Thyroid gland (tissue), 4 donors: ENCODE measurements at regions not wholly inside any gene's neighbourhood (a gene's known extent, or its start where the extent isn't known, plus 50 kb on each side); places are given as distances from the start of the nearest gene placed in this dataset.

Source experiments
- DNase-seq, 2 donors: peaks; one replicate each; pipeline ENCODE4 v3.0.0-alpha.2; 2019
- H3K27ac ChIP-seq, 3 donors: fragments of 200-600 bp; sonication (generic); 1 replicate in 2 of 3; 2 replicates in 1 of 3; pipeline ENCODE4 v1.5.1; 2016 to 2019; ENCODE audit warnings: mild to moderate bottlenecking in 1 of 3, moderate library complexity in 1 of 3
- H3K27me3 ChIP-seq: fragments of 200-600 bp; sonication (generic); one replicate; pipeline ENCODE4 v1.5.1; 2019
- H3K36me3 ChIP-seq, 2 donors: fragments of 200-600 bp; sonication (generic); one replicate each; pipeline ENCODE4 v1.5.1; 2016 to 2019
- H3K4me1 ChIP-seq, 2 donors: fragments of 200-600 bp; sonication (generic); one replicate each; pipeline ENCODE4 v1.5.1; 2017 to 2019
- H3K4me3 ChIP-seq, 3 donors: fragments of 200-600 bp; sonication (generic); replicated peaks in 1 of 3; 1 replicate in 2 of 3; 2 replicates in 1 of 3; pipeline ENCODE4 v1.5.1; 2016; ENCODE audit warnings: mild to moderate bottlenecking in 1 of 3
- H3K9me3 ChIP-seq: fragments of 200-600 bp; sonication (generic); one replicate; pipeline ENCODE4 v1.5.1; 2017
- POLR2A ChIP-seq, 2 donors: fragments of 450-650 bp; IDR thresholded peaks; one replicate each; pipeline ENCODE4 v1.6.1; 2017; ENCODE audit warnings: antibody characterized with exemption in 2 of 2, mild to moderate bottlenecking in 2 of 2, moderate library complexity in 1 of 2
- WGBS, 2 donors: methylation state at CpG; one replicate each; pipeline ENCODE4 v1.1.5; 2017; 5-methylcytosine and 5-hydroxymethylcytosine counted together
- intact Hi-C: fragments of 100-400 bp; cut with DNase I; formaldehyde crosslinking; loops from one replicate; pipeline ENCODE4 v1.15.1; 2023
- TF ChIP-seq, protein P1 (sequence below), 6 experiments: fragments of 200-600 bp in 3 of 6; fragments of 450-650 bp in 3 of 6; sonication (generic) in 3 of 6; IDR thresholded peaks; one replicate each; pipeline ENCODE4 v1.5.1; 2016 to 2019; ENCODE audit warnings: antibody characterized with exemption in 6 of 6, mild to moderate bottlenecking in 2 of 6, inconsistent platforms in 1 of 6, moderate library complexity in 1 of 6

DNA sequence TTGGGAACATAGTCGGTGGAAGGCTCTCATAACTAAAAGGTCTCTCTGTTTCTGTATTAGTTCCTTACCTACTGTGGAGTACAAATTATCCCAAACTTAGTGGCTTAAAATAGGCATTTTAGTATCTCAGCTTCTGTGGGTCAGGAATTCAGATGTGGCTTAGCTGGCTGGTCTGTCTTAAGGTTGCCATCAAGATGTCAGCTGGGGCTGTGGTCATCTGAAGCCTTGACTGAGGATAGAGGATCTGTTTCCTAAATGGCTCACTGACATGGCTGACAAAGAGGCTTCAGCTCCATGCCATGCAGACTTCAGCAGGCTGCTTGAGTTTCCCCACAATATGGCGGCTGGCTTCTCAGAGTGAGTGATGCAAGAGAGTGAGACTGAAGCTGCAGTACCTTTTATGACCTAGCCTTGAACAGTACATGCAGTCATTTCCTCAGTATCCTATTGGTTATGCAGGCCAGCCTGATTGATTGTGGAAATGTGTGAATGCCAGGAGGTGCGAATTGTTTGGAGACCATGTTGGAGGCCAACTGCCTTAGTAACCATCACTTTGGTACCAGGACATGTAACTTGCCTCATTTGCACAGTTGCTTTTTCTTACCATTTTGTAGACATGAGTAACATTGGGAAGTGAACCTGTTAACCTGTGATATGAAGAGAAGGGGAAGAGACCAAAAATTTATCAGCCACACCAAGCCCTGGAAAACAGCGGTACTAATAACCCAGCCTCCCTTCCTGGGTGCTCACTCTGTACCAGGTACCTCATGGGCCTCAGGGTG is 152.8 kb upstream of the IER5L start:
- DNase-seq, result no peak
- TF ChIP-seq, protein P1, sequence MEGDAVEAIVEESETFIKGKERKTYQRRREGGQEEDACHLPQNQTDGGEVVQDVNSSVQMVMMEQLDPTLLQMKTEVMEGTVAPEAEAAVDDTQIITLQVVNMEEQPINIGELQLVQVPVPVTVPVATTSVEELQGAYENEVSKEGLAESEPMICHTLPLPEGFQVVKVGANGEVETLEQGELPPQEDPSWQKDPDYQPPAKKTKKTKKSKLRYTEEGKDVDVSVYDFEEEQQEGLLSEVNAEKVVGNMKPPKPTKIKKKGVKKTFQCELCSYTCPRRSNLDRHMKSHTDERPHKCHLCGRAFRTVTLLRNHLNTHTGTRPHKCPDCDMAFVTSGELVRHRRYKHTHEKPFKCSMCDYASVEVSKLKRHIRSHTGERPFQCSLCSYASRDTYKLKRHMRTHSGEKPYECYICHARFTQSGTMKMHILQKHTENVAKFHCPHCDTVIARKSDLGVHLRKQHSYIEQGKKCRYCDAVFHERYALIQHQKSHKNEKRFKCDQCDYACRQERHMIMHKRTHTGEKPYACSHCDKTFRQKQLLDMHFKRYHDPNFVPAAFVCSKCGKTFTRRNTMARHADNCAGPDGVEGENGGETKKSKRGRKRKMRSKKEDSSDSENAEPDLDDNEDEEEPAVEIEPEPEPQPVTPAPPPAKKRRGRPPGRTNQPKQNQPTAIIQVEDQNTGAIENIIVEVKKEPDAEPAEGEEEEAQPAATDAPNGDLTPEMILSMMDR (IDR thresholded peaks at IDR 0.05), result no peak
- TF ChIP-seq POLR2A (IDR thresholded peaks at IDR 0.05), result no peak
- no peaks in the 10 kb centered on the region for H3K27me3 ChIP-seq
- peak overlapping the region in 1 of 3 donors; percentile 36 for H3K27ac ChIP-seq
- no peaks in the 10 kb centered on the region for H3K36me3 ChIP-seq
- no peak overlapping the region for H3K4me3 ChIP-seq
- WGBS, 2 donors, result 89 to 93% methylated on average over 4 of the region's 4 CpGs
- H3K9me3 ChIP-seq, result no peaks in the 10 kb centered on the region
- H3K4me1 ChIP-seq, result peaks cover 23 to 51% of the 10 kb centered on the region in 2 donors
- intact Hi-C loops, result no loop called here

DNA sequence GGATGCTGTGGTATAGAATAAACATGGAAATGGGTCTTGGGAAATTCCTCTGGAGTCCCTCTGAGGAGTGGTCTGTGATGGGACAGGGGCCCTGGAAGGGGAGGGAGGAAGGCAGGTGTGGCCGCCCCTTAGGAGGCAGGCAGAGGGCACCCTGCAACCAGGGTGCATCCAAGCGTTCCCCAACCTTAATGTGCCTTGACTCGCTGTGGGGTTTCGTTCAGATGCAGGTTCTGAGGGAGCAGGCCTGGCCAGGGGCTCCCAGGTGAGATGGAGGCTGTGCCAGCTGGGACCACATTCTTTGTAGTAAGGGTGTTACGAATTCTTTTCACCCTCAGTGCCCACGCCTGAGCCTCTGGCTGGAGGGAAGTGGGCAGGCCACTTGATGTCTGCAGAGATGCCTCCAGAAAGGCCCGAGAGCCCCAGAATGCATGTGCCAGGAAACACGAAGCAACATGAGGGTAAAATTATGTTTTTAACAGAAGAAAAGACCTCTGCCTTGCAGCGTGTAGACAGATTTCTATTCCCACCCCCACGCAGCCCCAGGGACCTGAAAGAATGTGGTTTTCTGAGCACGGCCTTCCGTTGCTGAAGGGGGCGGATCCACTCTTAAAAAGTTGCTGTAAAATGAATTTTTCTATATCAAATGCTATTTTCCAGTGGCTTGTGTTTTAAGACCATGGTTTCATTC is 150.4 kb upstream of the IER5L start:
- intact Hi-C loops, result loop anchor here (10.0 kb wide), 1 partner anchor 144 kb away; no protein-coding TSS in a partner anchor

DNA sequence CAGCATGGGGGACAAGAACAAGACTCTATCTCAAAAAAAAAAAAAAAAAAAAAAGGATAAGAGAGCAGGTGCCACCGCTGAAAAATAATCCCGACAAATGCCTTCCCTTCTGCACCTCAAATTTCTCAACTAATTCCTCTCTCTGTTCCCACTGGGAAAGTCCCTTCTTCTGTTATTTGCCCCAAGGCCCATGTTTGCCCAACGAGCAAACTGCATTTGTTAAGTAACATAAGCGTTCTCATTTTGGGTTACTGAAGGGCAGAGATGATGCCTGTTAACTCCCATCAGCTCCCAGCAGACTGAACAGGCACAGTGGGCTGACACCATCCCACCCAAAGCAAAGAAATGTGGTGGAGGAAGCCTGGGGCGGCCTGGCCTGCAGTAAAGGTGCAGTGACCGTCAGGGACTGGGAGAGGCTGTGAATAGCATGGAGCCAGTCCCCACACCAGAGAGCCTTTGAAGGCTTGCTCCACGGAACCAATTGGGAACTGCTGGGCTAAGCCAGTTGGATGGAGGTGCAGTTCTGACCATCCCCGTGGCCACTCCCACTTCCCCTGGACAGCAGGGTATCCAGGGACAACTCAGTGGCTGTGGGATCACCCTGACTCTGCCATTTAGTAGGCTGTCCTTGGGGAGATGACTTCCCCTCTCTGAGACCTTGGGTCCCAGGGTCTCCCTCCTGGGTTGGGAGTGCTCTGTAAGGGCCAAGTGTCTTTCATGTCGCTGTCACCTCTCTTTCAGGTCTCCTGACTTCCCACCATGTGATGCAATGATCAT is 149.7 kb upstream of the IER5L start:
- intact Hi-C loops, result loop anchor here (10.0 kb wide), 1 partner anchor 143 kb away; no protein-coding TSS in a partner anchor
- DNase-seq, result no peak
- Histone ChIP-seq H3K27me3 (no peaks in the 10 kb centered on the region), H3K9me3 (no peaks in the 10 kb centered on the region), H3K4me1 (peaks cover 0 to 22% of the 10 kb centered on the region in 2 donors), H3K36me3 (no peaks in the 10 kb centered on the region), H3K4me3 (no peak overlapping the region), H3K27ac (peak overlapping the region in 2 of 3 donors; percentile 45 to 47)
- TF ChIP-seq, protein P1 (IDR thresholded peaks at IDR 0.05), result no peak
- no peak for TF ChIP-seq POLR2A (IDR thresholded peaks at IDR 0.05)
- 84 to 93% methylated on average over 7 to 9 of the region's 9 CpGs for WGBS, 2 donors

More for the DNA sequence above, 150.4 kb upstream of the IER5L start:
- no peak for TF ChIP-seq POLR2A (IDR thresholded peaks at IDR 0.05)
- TF ChIP-seq, protein P1 (IDR thresholded peaks at IDR 0.05), result no peak
- H3K4me3 ChIP-seq, result no peak overlapping the region
- H3K27ac ChIP-seq, result peak overlapping the region in 2 of 3 donors; percentile 45 to 52
- no peaks in the 10 kb centered on the region for H3K9me3 ChIP-seq
- peaks cover 1 to 27% of the 10 kb centered on the region in 2 donors for H3K4me1 ChIP-seq
- WGBS, 2 donors, result 50 to 65% methylated on average over 10 to 13 of the region's 13 CpGs
- no peaks in the 10 kb centered on the region for H3K36me3 ChIP-seq
- DNase-seq, result peak; percentile 22 to 34
- no peaks in the 10 kb centered on the region for H3K27me3 ChIP-seq

GRCh38 chr9:129326061-129327005 is 148.3 kb upstream of the IER5L start:
- Histone ChIP-seq H3K36me3 (no peaks in the 10 kb centered on the region), H3K4me1 (peaks cover 2 to 22% of the 10 kb centered on the region in 2 donors), H3K9me3 (no peaks in the 10 kb centered on the region), H3K27ac (no peak overlapping the region), H3K27me3 (no peaks in the 10 kb centered on the region), H3K4me3 (no peak overlapping the region)
- WGBS, 2 donors, result 89 to 96% methylated on average over 13 of the region's 13 CpGs
- no peak for DNase-seq
- no peak for TF ChIP-seq POLR2A (IDR thresholded peaks at IDR 0.05)
- TF ChIP-seq, protein P1 (IDR thresholded peaks at IDR 0.05), result no peak
- intact Hi-C loops, result loop anchor here (10.0 kb wide), 1 partner anchor 142 kb away; no protein-coding TSS in a partner anchor
